GM21723 (cell line): ENCODE measurements at regions not wholly inside any gene's neighbourhood (a gene's known extent, or its start where the extent isn't known, plus 50 kb on each side); places are given as distances from the start of the nearest gene placed in this dataset.
"Not testable (repeated sequence)": the region's sequence is repeated elsewhere in the genome, so short reads cannot be mapped to it uniquely, and the experiment has no call there.

Source experiments
- ATAC-seq: cut with Tn5 transposase; IDR thresholded peaks from one replicate; pipeline ENCODE4 v1.9.1; 2021; ENCODE audit warnings: mild to moderate bottlenecking, moderate library complexity; ENCODE audit not compliant: unreplicated experiment

GRCh38 chr2:168300460-168300859 is 53.1 kb upstream of the STK39 start:
- ATAC-seq: no peak

GRCh38 chr2:168304024-168304681 is 56.8 kb upstream of the STK39 start:
- no peak for ATAC-seq

GRCh38 chr2:168307379-168307778 is 60.0 kb upstream of the STK39 start:
- no peak for ATAC-seq

GRCh38 chr2:168310580-168310979 is 63.2 kb upstream of the STK39 start:
- ATAC-seq: no peak

- no peak for ATAC-seq
These were observed 64.0 kb upstream of the STK39 start for GRCh38 chr2:168311261-168311910.

- ATAC-seq: no peak
These were observed 64.8 kb upstream of the STK39 start for GRCh38 chr2:168312036-168312822.

- ATAC-seq: no peak
These were observed 66.8 kb upstream of the STK39 start for GRCh38 chr2:168314236-168314635.

GRCh38 chr2:168315331-168316072 is 68.1 kb upstream of the STK39 start:
- ATAC-seq: no peak

- no peak for ATAC-seq
These were observed 68.7 kb upstream of the STK39 start for GRCh38 chr2:168316073-168316440.

- no peak for ATAC-seq
These were observed 69.9 kb upstream of the STK39 start for GRCh38 chr2:168317282-168317681.

- no peak for ATAC-seq
These were observed 72.9 kb upstream of the STK39 start for GRCh38 chr2:168320267-168320666.

- ATAC-seq: no peak
These were observed 75.1 kb upstream of the STK39 start for GRCh38 chr2:168322325-168323007.

- no peak for ATAC-seq
These were observed 76.2 kb upstream of the STK39 start for GRCh38 chr2:168323529-168324021.

GRCh38 chr2:168326572-168326971 is 79.2 kb upstream of the STK39 start:
- ATAC-seq: no peak

GRCh38 chr2:168327328-168327727 is 79.9 kb upstream of the STK39 start:
- no peak for ATAC-seq

GRCh38 chr2:168328421-168328820 is 81.0 kb upstream of the STK39 start:
- ATAC-seq: no peak

GRCh38 chr2:168330624-168331423 is 83.4 kb upstream of the STK39 start:
- ATAC-seq: no peak

GRCh38 chr2:168335254-168335653 is 87.9 kb upstream of the STK39 start:
- not testable (repeated sequence) for ATAC-seq

GRCh38 chr2:168336786-168337388 is 89.5 kb upstream of the STK39 start:
- ATAC-seq: no peak
